Ovary (tissue), 7 donors: ENCODE measurements at regions not wholly inside any gene's neighbourhood (a gene's known extent, or its start where the extent isn't known, plus 50 kb on each side); places are given as distances from the start of the nearest gene placed in this dataset.

Experiments used
- DNase-seq, 5 donors: peaks; one replicate each; pipeline ENCODE4 v3.0.0-alpha.2; 2019 to 2020
- H3K27ac ChIP-seq, 2 donors: fragments of 200-600 bp; one replicate each; pipeline versions ENCODE4 v1.5.1 to v1.8.0; 2019 to 2022
- H3K27me3 ChIP-seq: fragments of 200-600 bp; one replicate; pipeline ENCODE4 v1.8.0; 2022
- H3K36me3 ChIP-seq: fragments of 200-600 bp; sonication (generic); one replicate; pipeline ENCODE4 v1.5.1; 2019
- H3K4me1 ChIP-seq: one replicate; pipeline ENCODE4 v1.8.1; 2013; ENCODE audit warnings: mild to moderate bottlenecking, moderate library complexity; ENCODE audit not compliant: insufficient read depth
- H3K4me3 ChIP-seq: fragments of 200-600 bp; sonication (generic); one replicate; pipeline ENCODE4 v1.5.1; 2017
- H3K9me3 ChIP-seq, 2 donors: fragments of 200-600 bp in 1 of 2; sonication (generic) in 1 of 2; one replicate each; pipeline versions ENCODE4 v1.5.1 to v1.8.1; 2013 to 2019; ENCODE audit warnings: mild to moderate bottlenecking in 1 of 2, moderate library complexity in 1 of 2
- CTCF ChIP-seq, 3 donors: fragments of 450-650 bp in 2 of 3; fragments of 200-600 bp in 1 of 3; IDR thresholded peaks; one replicate each; pipeline versions ENCODE4 v1.5.1 to v1.8.0; 2016 to 2022; ENCODE audit warnings: antibody characterized with exemption in 3 of 3, mild to moderate bottlenecking in 1 of 3
- EP300 ChIP-seq: sonication (generic); formaldehyde crosslinking; IDR thresholded peaks from one replicate; pipeline ENCODE4 v1.6.1; 2017; ENCODE audit warnings: antibody characterized with exemption
- POLR2A ChIP-seq: fragments of 450-650 bp; IDR thresholded peaks from one replicate; pipeline ENCODE4 v1.6.1; 2017; ENCODE audit warnings: antibody characterized with exemption, mild to moderate bottlenecking, moderate library complexity
- WGBS, 3 donors: extraction: QIAGEN DNeasy Blood & Tissue Kit in 1 of 3; methylation state at CpG; one replicate each; pipeline versions ENCODE4 v1.1.5 to v1.1.7; 2013 to 2017; 5-methylcytosine and 5-hydroxymethylcytosine counted together
- intact Hi-C, 4 donors: fragments of 100-400 bp; cut with DNase I; formaldehyde crosslinking; loops; one replicate each; pipeline versions ENCODE4 v1.11.0 to v1.15.1; 2022 to 2023
- donor health status: DM: no; HTN: no; CAD: no; lungs with moderate emphysema.
- donor health status: DM: no; HTN: no; CAD: no.
- donor health status: Bipolar disorder and iron deficiency.
- donor health status: DM: no; HTN: no; CAD: no.
- donor health status: DM: yes; HTN: yes; CAD: no.

GRCh38 chrX:5402461-5402860, 826.2 kb downstream of the NLGN4X start:
- intact Hi-C loops: no loop called here

GRCh38 chrX:5399403-5399802, 829.3 kb downstream of the NLGN4X start:
- Histone ChIP-seq H3K4me3 (no peak overlapping the region), H3K4me1 (no peaks in the 10 kb centered on the region), H3K27me3 (no peaks in the 10 kb centered on the region), H3K27ac (no peak overlapping the region), H3K36me3 (no peaks in the 10 kb centered on the region), H3K9me3 (no peaks in the 10 kb centered on the region)
- WGBS, 3 donors: 41 to 47% (median 46%) methylated on average over 8 of the region's 8 CpGs
- intact Hi-C loops: no loop called here
- TF ChIP-seq CTCF (IDR thresholded peaks at IDR 0.05) (no peak), EP300 (no peak), POLR2A (no peak)
- no peak for DNase-seq

More at GRCh38 chrX:5402461-5402860, 826.2 kb downstream of the NLGN4X start:
- Histone ChIP-seq H3K4me1 (no peaks in the 10 kb centered on the region), H3K27ac (no peak overlapping the region), H3K36me3 (no peaks in the 10 kb centered on the region), H3K27me3 (no peaks in the 10 kb centered on the region), H3K9me3 (no peaks in the 10 kb centered on the region), H3K4me3 (no peak overlapping the region)
- WGBS, 3 donors: 56 to 80% (median 70%) methylated on average over 3 of the region's 3 CpGs
- TF ChIP-seq EP300 (no peak), POLR2A (no peak), CTCF (IDR thresholded peaks at IDR 0.05) (no peak)
- DNase-seq: no peak

GRCh38 chrX:5397409-5397808, 831.3 kb downstream of the NLGN4X start:
- Histone ChIP-seq H3K9me3 (no peaks in the 10 kb centered on the region), H3K4me3 (no peak overlapping the region), H3K4me1 (no peaks in the 10 kb centered on the region), H3K36me3 (no peaks in the 10 kb centered on the region), H3K27ac (no peak overlapping the region), H3K27me3 (no peaks in the 10 kb centered on the region)
- no peak for DNase-seq
- intact Hi-C loops: no loop called here
- 34 to 42% (median 35%) methylated on average over 7 of the region's 7 CpGs for WGBS, 3 donors
- TF ChIP-seq CTCF (IDR thresholded peaks at IDR 0.05) (no peak), EP300 (no peak), POLR2A (no peak)

GRCh38 chrX:5390376-5390775, 838.3 kb downstream of the NLGN4X start:
- Histone ChIP-seq H3K27ac (no peak overlapping the region), H3K36me3 (no peaks in the 10 kb centered on the region), H3K4me3 (no peak overlapping the region), H3K4me1 (no peaks in the 10 kb centered on the region), H3K9me3 (no peaks in the 10 kb centered on the region), H3K27me3 (no peaks in the 10 kb centered on the region)
- intact Hi-C loops: no loop called here
- 81 to 89% (median 83%) methylated on average over 11 to 14 of the region's 14 CpGs for WGBS, 3 donors
- TF ChIP-seq CTCF (IDR thresholded peaks at IDR 0.05) (no peak), EP300 (no peak), POLR2A (no peak)
- DNase-seq: no peak

GRCh38 chrX:5388087-5388486, 840.6 kb downstream of the NLGN4X start:
- no peak overlapping the region for H3K4me3 ChIP-seq
- no peaks in the 10 kb centered on the region for H3K27me3 ChIP-seq
- H3K36me3 ChIP-seq: no peaks in the 10 kb centered on the region
- H3K4me1 ChIP-seq: no peaks in the 10 kb centered on the region
- H3K27ac ChIP-seq: no peak overlapping the region
- intact Hi-C loops: no loop called here
- TF ChIP-seq CTCF (IDR thresholded peaks at IDR 0.05) (no peak), EP300 (no peak), POLR2A (no peak)
- DNase-seq: no peak
- WGBS, 3 donors: 84 to 88% (median 86%) methylated on average over 6 of the region's 6 CpGs
- H3K9me3 ChIP-seq: no peaks in the 10 kb centered on the region
